OCI-LY7 (cell line): ENCODE measurements at regions not wholly inside any gene's neighbourhood (a gene's known extent, or its start where the extent isn't known, plus 50 kb on each side); places are given as distances from the start of the nearest gene placed in this dataset.

ENCODE experiments used
- BruUV-seq: library from RNA; stranded (reverse); fragments of 400-500 nt; replicated peaks from 2 replicates; lab custom pipeline; 2021; lab: Mats Ljungman, UMichigan
- CTCF ChIA-PET: fragments of 300-600 bp; sonication (Branson Sonifier 250); formaldehyde crosslinking; loops from one replicate; lab custom pipeline; 2022; ENCODE audit warnings: antibody characterized with exemption; ENCODE audit not compliant: unreplicated experiment; lab: Charles Lee
- POLR2A ChIA-PET: fragments of 300-600 bp; sonication (Branson Sonifier 250); formaldehyde crosslinking; loops from one replicate; lab custom pipeline; 2022; ENCODE audit warnings: antibody characterized with exemption; lab: Charles Lee
- DNase-seq: peaks from one replicate; pipeline ENCODE4 v3.0.0-alpha.2; 2015; ENCODE audit warnings: low spot score
- H2AFZ ChIP-seq: fragments of 200-600 bp; sonication (generic), shearing (Covaris generic); 2 replicates; pipeline ENCODE4 v1.6.1; 2014; ENCODE audit warnings: mild to moderate bottlenecking, antibody characterized with exemption, low read length, moderate library complexity
- H3K27ac ChIP-seq: fragments of 200-600 bp; sonication (generic); 2 replicates; pipeline ENCODE4 v1.5.1; 2014; ENCODE audit warnings: mixed run types, low read depth, mild to moderate bottlenecking, moderate library complexity, low read length, inconsistent platforms; ENCODE audit not compliant: poor library complexity, severe bottlenecking
- H3K36me3 ChIP-seq: fragments of 200-600 bp; sonication (generic); 2 replicates; pipeline ENCODE4 v1.6.1; 2014; ENCODE audit warnings: mild to moderate bottlenecking, antibody characterized with exemption, low read length, moderate library complexity, mixed read lengths; ENCODE audit not compliant: insufficient read depth
- H3K4me1 ChIP-seq: fragments of 200-600 bp; sonication (generic); 2 replicates; pipeline ENCODE4 v1.5.1; 2014; ENCODE audit warnings: mild to moderate bottlenecking, low read length; ENCODE audit not compliant: insufficient read depth, poor library complexity, severe bottlenecking
- H3K4me2 ChIP-seq: fragments of 200-600 bp; sonication (generic); 2 replicates; pipeline ENCODE4 v1.6.1; 2014; ENCODE audit warnings: mild to moderate bottlenecking, low read length
- H3K4me3 ChIP-seq: fragments of 200-600 bp; sonication (generic); 2 replicates; pipeline ENCODE4 v1.5.1; 2014; ENCODE audit warnings: mild to moderate bottlenecking, low read depth, low read length; ENCODE audit not compliant: poor library complexity, severe bottlenecking
- H3K79me2 ChIP-seq: fragments of 200-600 bp; sonication (generic); 2 replicates; pipeline ENCODE4 v1.6.1; 2016; ENCODE audit warnings: low read depth, mild to moderate bottlenecking, low read length, moderate library complexity, mixed read lengths; ENCODE audit not compliant: insufficient read depth
- H3K9me2 ChIP-seq: fragments of 200-600 bp; sonication (generic); 2 replicates; pipeline ENCODE4 v1.6.1; 2016; ENCODE audit warnings: mild to moderate bottlenecking, low read length, mixed read lengths; ENCODE audit not compliant: insufficient read depth
- H3K9me3 ChIP-seq: fragments of 200-600 bp; sonication (generic); 2 replicates; pipeline ENCODE4 v1.6.1; 2014; ENCODE audit warnings: mild to moderate bottlenecking, mixed run types, low read length, mixed read lengths
- H4K20me1 ChIP-seq: fragments of 200-600 bp; sonication (generic); 2 replicates; pipeline ENCODE4 v1.6.1; 2014; ENCODE audit warnings: mild to moderate bottlenecking, antibody characterized with exemption, low read length, moderate library complexity, mixed read lengths; ENCODE audit not compliant: insufficient read depth
- EZH2phosphoT487 ChIP-seq: fragments of 200-600 bp; sonication (generic); IDR thresholded peaks from 2 replicates; pipeline ENCODE4 v1.6.1; 2018; ENCODE audit warnings: low read depth, borderline replicate concordance, mild to moderate bottlenecking, mixed run types, antibody characterized with exemption, low read length, moderate library complexity, mixed read lengths
- intact Hi-C: fragments of 100-400 bp; cut with micrococcal nuclease; formaldehyde crosslinking; loops from one replicate; pipeline ENCODE4 v1.10.0; 2022; ENCODE audit not compliant: unreplicated experiment
- TF ChIP-seq, protein P1 (sequence below): fragments of 200-600 bp; sonication (generic); conservative IDR thresholded peaks from 2 replicates; pipeline ENCODE4 v1.5.1; 2014; ENCODE audit warnings: mild to moderate bottlenecking, antibody characterized with exemption, low read length, moderate library complexity, mixed read lengths

- H3K27ac ChIP-seq: no peak overlapping the region
- no peaks in the 10 kb centered on the region for H3K9me2 ChIP-seq
- CTCF ChIA-PET: no interaction called here
- H3K79me2 ChIP-seq: no peaks in the 10 kb centered on the region
- TF ChIP-seq, protein P1, sequence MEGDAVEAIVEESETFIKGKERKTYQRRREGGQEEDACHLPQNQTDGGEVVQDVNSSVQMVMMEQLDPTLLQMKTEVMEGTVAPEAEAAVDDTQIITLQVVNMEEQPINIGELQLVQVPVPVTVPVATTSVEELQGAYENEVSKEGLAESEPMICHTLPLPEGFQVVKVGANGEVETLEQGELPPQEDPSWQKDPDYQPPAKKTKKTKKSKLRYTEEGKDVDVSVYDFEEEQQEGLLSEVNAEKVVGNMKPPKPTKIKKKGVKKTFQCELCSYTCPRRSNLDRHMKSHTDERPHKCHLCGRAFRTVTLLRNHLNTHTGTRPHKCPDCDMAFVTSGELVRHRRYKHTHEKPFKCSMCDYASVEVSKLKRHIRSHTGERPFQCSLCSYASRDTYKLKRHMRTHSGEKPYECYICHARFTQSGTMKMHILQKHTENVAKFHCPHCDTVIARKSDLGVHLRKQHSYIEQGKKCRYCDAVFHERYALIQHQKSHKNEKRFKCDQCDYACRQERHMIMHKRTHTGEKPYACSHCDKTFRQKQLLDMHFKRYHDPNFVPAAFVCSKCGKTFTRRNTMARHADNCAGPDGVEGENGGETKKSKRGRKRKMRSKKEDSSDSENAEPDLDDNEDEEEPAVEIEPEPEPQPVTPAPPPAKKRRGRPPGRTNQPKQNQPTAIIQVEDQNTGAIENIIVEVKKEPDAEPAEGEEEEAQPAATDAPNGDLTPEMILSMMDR: no peak
- no peak for TF ChIP-seq EZH2phosphoT487
- no peak for DNase-seq
- no peak overlapping the region for H2AFZ ChIP-seq
- POLR2A ChIA-PET: no interaction called here
- H3K36me3 ChIP-seq: no peaks in the 10 kb centered on the region
- no peaks in the 10 kb centered on the region for H3K9me3 ChIP-seq
- intact Hi-C loops: no loop called here
- no TSS peak for BruUV-seq
- H3K4me3 ChIP-seq: no peak overlapping the region
- H4K20me1 ChIP-seq: no peaks in the 10 kb centered on the region
- H3K4me2 ChIP-seq: no peak overlapping the region
- no peaks in the 10 kb centered on the region for H3K4me1 ChIP-seq
Measured at GRCh38 chrX:26347171-26347570, 131.2 kb downstream of the MAGEB5 start.

- Histone ChIP-seq H3K27ac (no peak overlapping the region), H4K20me1 (no peaks in the 10 kb centered on the region), H3K36me3 (no peaks in the 10 kb centered on the region), H3K9me2 (no peaks in the 10 kb centered on the region), H3K4me2 (no peak overlapping the region), H3K9me3 (no peaks in the 10 kb centered on the region), H3K79me2 (no peaks in the 10 kb centered on the region), H3K4me1 (no peaks in the 10 kb centered on the region), H2AFZ (no peak overlapping the region), H3K4me3 (no peak overlapping the region)
- intact Hi-C loops: no loop called here
- ChIA-PET POLR2A (no interaction called here), CTCF (no interaction called here)
- TF ChIP-seq, protein P1: no peak
- TF ChIP-seq EZH2phosphoT487: no peak
- no TSS peak for BruUV-seq
- DNase-seq: no peak
Measured at GRCh38 chrX:26334232-26334631, 118.3 kb downstream of the MAGEB5 start.

DNA sequence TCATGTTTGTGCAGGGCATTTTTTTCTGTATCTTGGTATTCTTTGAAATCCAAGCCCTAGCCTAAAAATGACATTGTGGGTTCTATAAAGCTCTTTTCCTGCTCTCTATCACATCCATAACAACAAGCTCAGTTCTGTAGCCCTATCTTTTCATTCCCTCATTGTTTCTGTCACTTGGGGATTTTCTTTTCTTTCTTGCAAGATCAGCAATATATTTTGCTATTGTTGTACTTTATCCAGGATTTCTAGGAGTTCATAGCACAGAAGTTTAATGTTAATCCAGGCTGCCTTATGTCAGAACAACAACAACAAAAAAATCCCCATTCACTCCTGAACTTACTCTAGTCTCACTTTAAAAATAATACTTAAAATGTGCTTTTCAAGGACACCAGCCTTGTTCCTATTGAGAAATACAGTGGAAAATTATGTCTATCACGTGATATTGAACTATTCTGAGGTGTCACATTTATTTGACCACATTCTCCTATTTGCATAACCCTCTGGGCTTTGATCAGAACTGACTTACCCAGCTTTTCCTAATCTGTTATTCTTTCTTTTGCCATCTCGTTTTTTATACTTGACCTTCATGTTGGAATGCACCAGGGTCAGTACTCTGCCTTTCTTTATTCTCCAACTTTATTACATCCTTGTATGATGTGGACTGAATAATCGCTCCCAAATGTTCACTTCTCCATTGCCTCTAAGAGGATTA, 112.8 kb downstream of the MAGEB5 start:
- Histone ChIP-seq H2AFZ (no peak overlapping the region), H3K4me3 (no peak overlapping the region), H3K9me3 (no peaks in the 10 kb centered on the region), H3K27ac (no peak overlapping the region), H4K20me1 (no peaks in the 10 kb centered on the region), H3K4me1 (no peaks in the 10 kb centered on the region), H3K4me2 (no peak overlapping the region), H3K36me3 (no peaks in the 10 kb centered on the region), H3K79me2 (no peaks in the 10 kb centered on the region), H3K9me2 (no peaks in the 10 kb centered on the region)
- DNase-seq: no peak
- intact Hi-C loops: no loop called here
- CTCF ChIA-PET: no interaction called here
- BruUV-seq: no TSS peak
- TF ChIP-seq EZH2phosphoT487: no peak
- TF ChIP-seq, protein P1: no peak
- POLR2A ChIA-PET: no interaction called here
